Lung (tissue), 11 donors: ENCODE measurements at regions not wholly inside any gene's neighbourhood (a gene's known extent, or its start where the extent isn't known, plus 50 kb on each side); places are given as distances from the start of the nearest gene placed in this dataset.

Source experiments
- ATAC-seq: fragments of 200-7000 bp; cut with Tn5 transposase; one replicate; pipeline ENCODE4 v1.9.1; 2020; ENCODE audit warnings: moderate number of reproducible peaks; ENCODE audit not compliant: insufficient read depth, low FRiP score
- DNase-seq, 3 donors: peaks; one replicate each; pipeline ENCODE4 v3.0.0-alpha.2; 2013 to 2017
- H3K27ac ChIP-seq, 2 donors: one replicate each; pipeline ENCODE4 v1.5.1; 2013; ENCODE audit warnings: mild to moderate bottlenecking in 2 of 2, moderate library complexity in 2 of 2, control low read depth in 1 of 2, inconsistent platforms in 1 of 2, low read depth in 1 of 2, low read length in 1 of 2
- H3K27me3 ChIP-seq, 3 donors: one replicate each; pipeline ENCODE4 v1.5.1; 2013; ENCODE audit warnings: low read length in 2 of 3; ENCODE audit not compliant: control insufficient read depth in 3 of 3, insufficient read depth in 3 of 3
- H3K36me3 ChIP-seq, 4 donors: one replicate each; pipeline ENCODE4 v1.5.1; 2013; ENCODE audit warnings: low read length in 4 of 4, mild to moderate bottlenecking in 1 of 4, moderate library complexity in 1 of 4; ENCODE audit not compliant: control insufficient read depth in 4 of 4, insufficient read depth in 4 of 4
- H3K4me1 ChIP-seq, 5 donors: one replicate each; pipeline ENCODE4 v1.5.1; 2013; ENCODE audit warnings: low read length in 5 of 5, mild to moderate bottlenecking in 2 of 5, moderate library complexity in 1 of 5; ENCODE audit not compliant: control insufficient read depth in 5 of 5, insufficient read depth in 5 of 5
- H3K4me3 ChIP-seq: one replicate; pipeline ENCODE4 v1.5.1; 2013; ENCODE audit warnings: mild to moderate bottlenecking, control low read depth, moderate library complexity
- H3K9ac ChIP-seq, 2 donors: one replicate each; pipeline ENCODE4 v1.5.1; 2013; ENCODE audit warnings: low read length in 2 of 2, control low read depth in 1 of 2; ENCODE audit not compliant: insufficient read depth in 1 of 2
- H3K9me3 ChIP-seq, 4 donors: one replicate each; pipeline ENCODE4 v1.5.1; 2013; ENCODE audit warnings: low read length in 3 of 4, mild to moderate bottlenecking in 1 of 4, moderate library complexity in 1 of 4; ENCODE audit not compliant: control insufficient read depth in 4 of 4, insufficient read depth in 3 of 4
- CTCF ChIP-seq: IDR thresholded peaks from 2 replicates; pipeline ENCODE4 v1.5.1; 2012; ENCODE audit warnings: mild to moderate bottlenecking; ENCODE audit errors: control extremely low read depth, extremely low read depth
- WGBS, 2 donors: extraction: QIAGEN DNeasy Blood & Tissue Kit; methylation state at CpG; one replicate each; pipeline ENCODE4 v1.1.7; 2013; 5-methylcytosine and 5-hydroxymethylcytosine counted together
- donor health status: control.
- donor health status: control.
- donor health status: Bipolar disorder and iron deficiency.
- donor health status: healthy.
- donor health status: DM: yes; HTN: yes; CAD: no.

GRCh38 chr13:66106246-66106645, 1123.9 kb downstream of the PCDH9 start:
- Histone ChIP-seq H3K9ac (no peak overlapping the region), H3K36me3 (no peaks in the 10 kb centered on the region), H3K4me3 (no peak overlapping the region), H3K4me1 (no peaks in the 10 kb centered on the region), H3K27me3 (no peaks in the 10 kb centered on the region), H3K27ac (no peak overlapping the region), H3K9me3 (no peaks in the 10 kb centered on the region)
- ATAC-seq (no peak), DNase-seq (no peak)
- WGBS, 2 donors: 79 to 82% methylated on average over 2 of the region's 2 CpGs
- no peak for TF ChIP-seq CTCF

- no peak for DNase-seq
- Histone ChIP-seq H3K27me3 (no peaks in the 10 kb centered on the region), H3K9ac (no peak overlapping the region), H3K36me3 (no peaks in the 10 kb centered on the region), H3K27ac (no peak overlapping the region), H3K4me3 (no peak overlapping the region), H3K4me1 (no peaks in the 10 kb centered on the region), H3K9me3 (no peaks in the 10 kb centered on the region)
- no peak for ATAC-seq
- no peak for TF ChIP-seq CTCF
- WGBS, 2 donors: 86 to 89% methylated on average over 3 of the region's 3 CpGs
Measured at GRCh38 chr13:66102864-66103263, 1127.3 kb downstream of the PCDH9 start.

- Histone ChIP-seq H3K4me3 (no peak overlapping the region), H3K27me3 (no peaks in the 10 kb centered on the region), H3K9ac (no peak overlapping the region), H3K4me1 (no peaks in the 10 kb centered on the region), H3K27ac (no peak overlapping the region), H3K9me3 (no peaks in the 10 kb centered on the region), H3K36me3 (no peaks in the 10 kb centered on the region)
- no peak for TF ChIP-seq CTCF
- WGBS, 2 donors: 87 to 89% methylated on average over 10 of the region's 10 CpGs
- DNase-seq (no peak), ATAC-seq (no peak)
Measured at GRCh38 chr13:66099825-66100224, 1130.3 kb downstream of the PCDH9 start.

- H3K9me3 ChIP-seq: no peaks in the 10 kb centered on the region
- DNase-seq: no peak
- no peaks in the 10 kb centered on the region for H3K4me1 ChIP-seq
- TF ChIP-seq CTCF: no peak
- WGBS, 2 donors: 50 to 68% methylated on average over 3 of the region's 3 CpGs
- H3K4me3 ChIP-seq: no peak overlapping the region
- ATAC-seq: no peak
- H3K27ac ChIP-seq: no peak overlapping the region
- no peaks in the 10 kb centered on the region for H3K27me3 ChIP-seq
- H3K36me3 ChIP-seq: no peaks in the 10 kb centered on the region
- no peak overlapping the region for H3K9ac ChIP-seq
Measured at GRCh38 chr13:66098931-66099628, 1131.1 kb downstream of the PCDH9 start.
